Coronary artery (tissue), 2 donors: ENCODE measurements at regions not wholly inside any gene's neighbourhood (a gene's known extent, or its start where the extent isn't known, plus 50 kb on each side); places are given as distances from the start of the nearest gene placed in this dataset.

ENCODE experiments used
- DNase-seq: peaks from one replicate; pipeline ENCODE4 v3.0.0-alpha.2; 2017; ENCODE audit warnings: low spot score
- H3K27ac ChIP-seq, 2 donors: fragments of 200-600 bp; sonication (generic); one replicate each; pipeline ENCODE4 v1.5.1; 2016 to 2019
- H3K4me3 ChIP-seq: fragments of 200-600 bp; sonication (generic); 2 replicates; pipeline ENCODE4 v1.5.1; 2016; ENCODE audit warnings: mild to moderate bottlenecking, moderate library complexity
- TF ChIP-seq, protein P1 (sequence below): fragments of 200-600 bp; sonication (generic); IDR thresholded peaks from one replicate; pipeline ENCODE4 v1.5.1; 2019; ENCODE audit warnings: antibody characterized with exemption

DNA sequence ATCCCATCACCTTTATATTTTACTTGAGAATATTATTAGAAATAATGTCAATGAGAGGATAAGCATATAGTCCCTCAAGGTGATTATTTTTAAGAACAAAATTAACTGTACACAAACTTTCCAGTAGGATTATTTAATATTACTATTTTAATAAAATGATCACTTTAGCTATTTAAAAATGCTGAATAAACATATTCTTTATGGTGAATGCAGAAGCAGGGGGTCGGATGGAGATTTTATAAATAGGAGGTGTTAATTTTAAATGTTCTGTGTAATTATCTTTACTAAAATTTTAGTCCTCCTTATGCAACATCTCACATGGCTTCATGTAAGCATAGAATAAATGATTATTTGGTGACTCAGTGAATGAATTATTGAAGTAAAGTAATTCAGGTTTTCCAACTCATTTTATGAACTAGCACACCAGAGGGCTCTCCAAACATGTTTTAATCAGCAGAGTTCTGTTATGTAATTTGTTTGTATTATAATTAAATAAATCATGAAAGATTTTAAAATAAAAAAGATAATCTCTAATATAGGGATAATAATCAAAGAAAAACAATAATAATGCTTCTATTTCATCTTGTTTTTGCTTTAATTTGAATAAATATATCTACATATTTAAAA lies 1635.2 kb downstream of the EFNB2 start:
- TF ChIP-seq, protein P1, sequence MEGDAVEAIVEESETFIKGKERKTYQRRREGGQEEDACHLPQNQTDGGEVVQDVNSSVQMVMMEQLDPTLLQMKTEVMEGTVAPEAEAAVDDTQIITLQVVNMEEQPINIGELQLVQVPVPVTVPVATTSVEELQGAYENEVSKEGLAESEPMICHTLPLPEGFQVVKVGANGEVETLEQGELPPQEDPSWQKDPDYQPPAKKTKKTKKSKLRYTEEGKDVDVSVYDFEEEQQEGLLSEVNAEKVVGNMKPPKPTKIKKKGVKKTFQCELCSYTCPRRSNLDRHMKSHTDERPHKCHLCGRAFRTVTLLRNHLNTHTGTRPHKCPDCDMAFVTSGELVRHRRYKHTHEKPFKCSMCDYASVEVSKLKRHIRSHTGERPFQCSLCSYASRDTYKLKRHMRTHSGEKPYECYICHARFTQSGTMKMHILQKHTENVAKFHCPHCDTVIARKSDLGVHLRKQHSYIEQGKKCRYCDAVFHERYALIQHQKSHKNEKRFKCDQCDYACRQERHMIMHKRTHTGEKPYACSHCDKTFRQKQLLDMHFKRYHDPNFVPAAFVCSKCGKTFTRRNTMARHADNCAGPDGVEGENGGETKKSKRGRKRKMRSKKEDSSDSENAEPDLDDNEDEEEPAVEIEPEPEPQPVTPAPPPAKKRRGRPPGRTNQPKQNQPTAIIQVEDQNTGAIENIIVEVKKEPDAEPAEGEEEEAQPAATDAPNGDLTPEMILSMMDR: no peak
- DNase-seq: no peak
- Histone ChIP-seq H3K27ac (no peak overlapping the region), H3K4me3 (no peak overlapping the region)

DNA sequence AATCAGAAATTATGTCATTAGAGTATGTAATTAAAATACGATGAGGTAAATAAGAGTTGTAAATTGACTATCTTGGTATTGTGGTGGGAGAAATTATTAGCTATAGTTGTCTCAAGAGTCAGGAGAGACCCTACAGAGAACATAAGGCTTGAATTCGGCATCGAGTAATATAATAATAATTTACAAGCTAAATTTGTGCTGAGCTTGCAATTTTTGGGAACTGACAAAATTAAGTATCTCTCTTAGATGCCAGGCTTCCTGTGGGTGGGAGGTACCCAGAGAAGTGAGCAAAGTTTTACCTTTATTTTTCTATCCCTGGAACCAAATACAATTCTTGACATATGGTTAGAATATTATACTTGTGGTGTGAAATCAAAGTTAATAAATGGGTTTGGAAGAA lies 1637.0 kb downstream of the EFNB2 start:
- TF ChIP-seq, protein P1: no peak
- Histone ChIP-seq H3K27ac (no peak overlapping the region), H3K4me3 (no peak overlapping the region)
- DNase-seq: no peak

DNA sequence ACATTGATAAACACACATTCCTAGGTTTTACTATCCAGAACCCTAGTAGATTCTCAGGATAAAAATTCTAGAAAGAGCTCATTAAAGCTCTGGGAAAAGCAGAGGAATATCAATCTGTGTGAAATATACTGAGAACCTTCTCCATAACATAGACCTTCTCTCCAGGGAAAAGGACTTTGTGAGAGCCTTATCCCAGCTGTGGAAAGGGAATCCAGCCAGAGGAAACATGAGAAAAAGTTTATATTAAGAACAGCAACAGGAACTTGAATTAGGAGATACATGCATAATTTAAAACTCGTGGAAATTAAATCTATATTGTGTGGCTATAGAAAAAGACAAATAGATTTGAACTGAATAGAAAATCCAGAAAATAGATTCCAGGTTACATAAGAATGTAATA lies 1639.9 kb downstream of the EFNB2 start:
- no peak for DNase-seq
- TF ChIP-seq, protein P1: no peak
- H3K4me3 ChIP-seq: no peak overlapping the region
- H3K27ac ChIP-seq: no peak overlapping the region

DNA sequence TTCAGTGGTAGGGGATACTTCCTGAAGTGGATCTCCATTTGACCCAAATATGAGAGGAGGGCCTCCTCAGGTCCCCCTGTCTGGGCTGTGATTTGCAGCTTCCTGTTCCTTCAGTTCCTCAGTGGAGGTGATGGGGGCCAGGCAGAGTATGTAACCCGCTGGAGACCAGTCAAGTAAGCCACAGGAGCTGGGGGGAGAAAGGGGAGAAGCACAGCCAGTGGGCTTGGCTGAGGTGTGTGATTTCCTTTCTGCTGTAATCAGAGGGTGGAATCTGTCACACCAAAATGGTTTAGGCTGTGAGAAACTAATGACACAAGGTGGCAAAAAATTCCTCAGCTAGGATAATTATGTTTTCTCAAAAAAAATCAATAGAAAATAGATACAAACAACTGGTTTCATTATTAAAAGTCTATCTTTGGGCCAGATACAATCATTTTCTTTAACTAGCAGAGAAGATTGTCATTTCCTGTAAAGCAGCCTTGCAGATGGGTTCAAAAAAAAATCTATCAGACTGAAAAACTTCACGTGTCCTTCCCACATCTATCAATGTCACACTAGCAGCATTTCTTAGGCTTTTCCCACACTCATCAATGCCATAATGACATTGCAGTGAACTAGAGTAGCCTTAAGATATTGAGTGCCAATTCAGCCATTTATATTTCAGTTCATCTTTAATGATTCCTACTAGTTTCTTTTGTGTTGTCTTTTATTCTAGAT lies 1660.3 kb downstream of the EFNB2 start:
- Histone ChIP-seq H3K4me3 (no peak overlapping the region), H3K27ac (no peak overlapping the region)
- TF ChIP-seq, protein P1: no peak
- DNase-seq: no peak

DNA sequence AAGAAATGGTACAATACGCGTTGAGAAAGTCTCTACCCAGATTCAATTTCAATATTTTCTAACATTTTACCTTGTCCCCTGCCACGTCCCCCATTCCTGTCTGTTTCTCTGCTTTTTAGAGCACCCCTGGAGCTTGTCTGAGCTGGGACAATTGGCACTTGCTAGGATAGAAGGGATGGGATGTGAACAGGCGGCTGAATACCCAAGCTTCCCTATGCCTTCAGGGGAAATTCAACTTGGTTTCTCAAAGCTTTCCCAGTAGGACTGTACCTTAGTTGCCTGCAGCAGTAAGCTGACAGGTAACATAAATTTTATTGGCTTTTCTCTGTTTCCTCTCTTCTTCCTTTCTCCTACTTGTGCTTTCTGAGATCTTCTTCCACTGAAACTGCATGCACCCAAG lies 1663.3 kb downstream of the EFNB2 start:
- no peak overlapping the region for H3K4me3 ChIP-seq
- TF ChIP-seq, protein P1: no peak
- no peak overlapping the region for H3K27ac ChIP-seq
- DNase-seq: no peak

DNA sequence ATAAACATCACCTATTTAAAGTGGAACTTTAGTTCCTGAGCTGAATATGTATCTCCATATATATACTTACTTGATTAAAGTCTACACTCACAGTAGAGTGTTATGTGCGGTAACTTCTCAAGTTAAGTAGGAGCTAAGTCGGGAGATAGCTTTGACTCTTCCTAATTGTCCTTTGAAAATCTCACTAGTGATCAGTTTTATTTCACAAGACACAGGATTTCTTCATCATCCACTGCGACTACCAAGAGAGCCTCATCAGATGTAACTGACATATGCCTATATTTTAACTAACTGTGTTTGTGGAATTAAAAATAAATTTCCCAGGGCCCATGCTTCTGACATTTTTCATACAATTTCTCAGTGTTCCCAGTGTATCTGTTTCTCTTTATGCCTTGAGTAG lies 1664.0 kb downstream of the EFNB2 start:
- Histone ChIP-seq H3K4me3 (no peak overlapping the region), H3K27ac (no peak overlapping the region)
- DNase-seq: no peak
- TF ChIP-seq, protein P1: no peak

DNA sequence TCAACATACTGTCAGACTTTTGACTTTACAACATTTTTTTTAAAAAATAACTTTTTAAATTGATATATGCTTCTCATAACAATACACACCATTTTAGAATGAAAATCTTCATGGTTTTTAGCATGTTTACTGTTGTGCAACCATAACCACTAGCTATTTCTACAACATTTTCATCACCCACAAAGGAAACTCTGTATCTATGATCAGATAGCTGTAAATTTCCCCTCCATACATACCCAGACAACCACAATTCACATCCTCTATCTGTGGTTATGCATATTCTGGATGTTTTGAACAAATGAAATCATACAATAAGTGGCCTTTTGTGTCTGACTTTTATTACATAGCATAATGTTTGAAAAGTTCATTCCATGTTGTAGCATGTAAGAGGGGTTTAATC lies 1666.0 kb downstream of the EFNB2 start:
- Histone ChIP-seq H3K4me3 (no peak overlapping the region), H3K27ac (no peak overlapping the region)
- TF ChIP-seq, protein P1: no peak
- DNase-seq: no peak
